Testis (tissue), 2 donors: ENCODE measurements at regions not wholly inside any gene's neighbourhood (a gene's known extent, or its start where the extent isn't known, plus 50 kb on each side); places are given as distances from the start of the nearest gene placed in this dataset.
"Not testable (repeated sequence)": the region's sequence is repeated elsewhere in the genome, so short reads cannot be mapped to it uniquely, and the experiment has no call there.

Experiments
- DNase-seq: peaks from one replicate; pipeline ENCODE4 v3.0.0-alpha.2; 2019
- H3K27ac ChIP-seq, 2 donors: fragments of 200-600 bp; sonication (generic); one replicate each; pipeline ENCODE4 v1.5.1; 2019
- H3K27me3 ChIP-seq: fragments of 200-600 bp; sonication (generic); one replicate; pipeline ENCODE4 v1.5.1; 2019
- H3K36me3 ChIP-seq: fragments of 200-600 bp; sonication (generic); one replicate; pipeline ENCODE4 v1.5.1; 2017; ENCODE audit warnings: low read depth; ENCODE audit errors: missing control alignments
- H3K4me1 ChIP-seq: fragments of 200-600 bp; sonication (generic); one replicate; pipeline ENCODE4 v1.5.1; 2019
- H3K4me3 ChIP-seq, 2 donors: fragments of 200-600 bp; sonication (generic); one replicate each; pipeline ENCODE4 v1.5.1; 2017 to 2019
- H3K9me3 ChIP-seq: fragments of 200-600 bp; sonication (generic); one replicate; pipeline ENCODE4 v1.5.1; 2017
- POLR2A ChIP-seq: fragments of 450-650 bp; IDR thresholded peaks from one replicate; pipeline ENCODE4 v1.6.1; 2017; ENCODE audit warnings: antibody characterized with exemption, mild to moderate bottlenecking, moderate library complexity
- WGBS, 2 donors: methylation state at CpG; one replicate each; pipeline ENCODE4 v1.1.5; 2018; 5-methylcytosine and 5-hydroxymethylcytosine counted together
- intact Hi-C: fragments of 100-400 bp; cut with DNase I; formaldehyde crosslinking; loops from one replicate; pipeline ENCODE4 v1.15.1; 2023; ENCODE audit warnings: low total_unique reads
- TF ChIP-seq, protein P1 (sequence below), 3 experiments: fragments of 450-650 bp in 2 of 3; fragments of 200-600 bp in 1 of 3; sonication (generic) in 1 of 3; IDR thresholded peaks; one replicate each; pipeline ENCODE4 v1.5.1; 2016 to 2019; ENCODE audit warnings: antibody characterized with exemption in 3 of 3, mild to moderate bottlenecking in 2 of 3, moderate library complexity in 1 of 3

- no peak overlapping the region for H3K4me3 ChIP-seq
- no peaks in the 10 kb centered on the region for H3K36me3 ChIP-seq
- 41 to 61% methylated on average over 8 of the region's 8 CpGs for WGBS, 2 donors
- H3K27me3 ChIP-seq = no peaks in the 10 kb centered on the region
- no peak overlapping the region for H3K27ac ChIP-seq
- TF ChIP-seq, protein P1, sequence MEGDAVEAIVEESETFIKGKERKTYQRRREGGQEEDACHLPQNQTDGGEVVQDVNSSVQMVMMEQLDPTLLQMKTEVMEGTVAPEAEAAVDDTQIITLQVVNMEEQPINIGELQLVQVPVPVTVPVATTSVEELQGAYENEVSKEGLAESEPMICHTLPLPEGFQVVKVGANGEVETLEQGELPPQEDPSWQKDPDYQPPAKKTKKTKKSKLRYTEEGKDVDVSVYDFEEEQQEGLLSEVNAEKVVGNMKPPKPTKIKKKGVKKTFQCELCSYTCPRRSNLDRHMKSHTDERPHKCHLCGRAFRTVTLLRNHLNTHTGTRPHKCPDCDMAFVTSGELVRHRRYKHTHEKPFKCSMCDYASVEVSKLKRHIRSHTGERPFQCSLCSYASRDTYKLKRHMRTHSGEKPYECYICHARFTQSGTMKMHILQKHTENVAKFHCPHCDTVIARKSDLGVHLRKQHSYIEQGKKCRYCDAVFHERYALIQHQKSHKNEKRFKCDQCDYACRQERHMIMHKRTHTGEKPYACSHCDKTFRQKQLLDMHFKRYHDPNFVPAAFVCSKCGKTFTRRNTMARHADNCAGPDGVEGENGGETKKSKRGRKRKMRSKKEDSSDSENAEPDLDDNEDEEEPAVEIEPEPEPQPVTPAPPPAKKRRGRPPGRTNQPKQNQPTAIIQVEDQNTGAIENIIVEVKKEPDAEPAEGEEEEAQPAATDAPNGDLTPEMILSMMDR (IDR thresholded peaks at IDR 0.05) = no peak
- no peak for TF ChIP-seq POLR2A
- intact Hi-C loops = no loop called here
- no peak for DNase-seq
- no peaks in the 10 kb centered on the region for H3K4me1 ChIP-seq
- H3K9me3 ChIP-seq = no peaks in the 10 kb centered on the region
Observed at GRCh38 chr5:148740079-148740858, 85.9 kb upstream of the HTR4 start.

GRCh38 chr5:148740966-148741742 is 85.3 kb upstream of the ADRB2 start:
- no peaks in the 10 kb centered on the region for H3K9me3 ChIP-seq
- 55 to 57% methylated on average over 9 of the region's 9 CpGs for WGBS, 2 donors
- no peaks in the 10 kb centered on the region for H3K27me3 ChIP-seq
- no peak overlapping the region for H3K4me3 ChIP-seq
- no peak overlapping the region for H3K27ac ChIP-seq
- no peaks in the 10 kb centered on the region for H3K4me1 ChIP-seq
- intact Hi-C loops = no loop called here
- H3K36me3 ChIP-seq = no peaks in the 10 kb centered on the region
- DNase-seq = no peak
- TF ChIP-seq, protein P1 (IDR thresholded peaks at IDR 0.05) = peak; percentile 70 to 77 (median 73)
- no peak for TF ChIP-seq POLR2A

GRCh38 chr5:148741766-148742165 is 84.6 kb upstream of the ADRB2 start:
- H3K27me3 ChIP-seq, H3K27ac ChIP-seq, intact Hi-C loops, DNase-seq, H3K36me3 ChIP-seq, H3K4me3 ChIP-seq, H3K4me1 ChIP-seq, H3K9me3 ChIP-seq: not testable (repeated sequence)
- 75 to 77% methylated on average over 3 of the region's 3 CpGs for WGBS, 2 donors

- H3K27ac ChIP-seq, H3K36me3 ChIP-seq, H3K4me3 ChIP-seq, H3K4me1 ChIP-seq, H3K27me3 ChIP-seq, DNase-seq, H3K9me3 ChIP-seq, intact Hi-C loops: not testable (repeated sequence)
- 96 to 100% methylated on average over 1 of the region's 1 CpG for WGBS, 2 donors
Observed at GRCh38 chr5:148744380-148744779, 82.0 kb upstream of the ADRB2 start.

GRCh38 chr5:148746826-148747535 is 79.4 kb upstream of the ADRB2 start:
- Histone ChIP-seq H3K36me3 (no peaks in the 10 kb centered on the region), H3K27ac (no peak overlapping the region), H3K27me3 (no peaks in the 10 kb centered on the region), H3K4me3 (no peak overlapping the region), H3K4me1 (no peaks in the 10 kb centered on the region), H3K9me3 (no peaks in the 10 kb centered on the region)
- no peak for TF ChIP-seq POLR2A
- TF ChIP-seq, protein P1 (IDR thresholded peaks at IDR 0.05) = no peak
- DNase-seq = no peak
- intact Hi-C loops = no loop called here
- WGBS, 2 donors = 43 to 65% methylated on average over 2 of the region's 2 CpGs
